ENCODE measurements at regions not wholly inside any gene's neighbourhood (a gene's known extent, or its start where the extent isn't known, plus 50 kb on each side); places are given as distances from the start of the nearest gene placed in this dataset.

DNA sequence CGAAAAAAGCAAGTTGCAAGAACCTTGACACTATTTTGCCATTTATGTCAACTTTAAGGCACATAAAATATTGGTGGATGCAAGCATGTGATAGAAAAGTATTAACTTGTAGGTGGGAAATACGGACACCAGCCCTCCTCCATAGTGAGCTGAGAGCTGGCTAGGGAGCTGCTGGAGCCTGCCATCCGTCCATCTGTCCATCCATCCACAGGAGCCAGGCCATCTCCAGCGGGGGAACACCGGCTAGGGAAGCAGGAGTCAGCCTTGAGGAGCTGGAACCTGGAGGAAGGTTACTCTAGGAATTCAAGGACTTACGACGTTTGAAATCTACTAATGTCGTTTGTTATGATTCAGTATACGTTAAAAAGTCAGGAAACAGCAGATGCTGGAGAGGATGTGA is 120.7 kb upstream of the C14orf180 start:
- ChIA-PET CTCF (no interaction called here), POLR2A (no interaction called here)
- peaks cover 0 to 17% (median 11%) of the 10 kb centered on the region in 7 donors for H3K4me1 Mint-ChIP-seq
- H3K27me3 ChIP-seq (ENCODE audit: control insufficient read depth in 2 of 2, insufficient read depth in 2 of 2, low read length in 2 of 2) = peaks cover 3 to 5% of the 10 kb centered on the region in 2 donors
- H3K27me3 Mint-ChIP-seq = peaks cover 28 to 73% (median 60%) of the 10 kb centered on the region in 5 donors
- H3K27ac ChIP-seq (ENCODE audit: low read depth, low read length) = no peak overlapping the region
- H3K4me3 ChIP-seq (ENCODE audit: low read length) = no peak overlapping the region
- peak overlapping the region in 1 of 10 donors; percentile 22 for H3K4me3 Mint-ChIP-seq
- H3K36me3 ChIP-seq (ENCODE audit: control insufficient read depth in 2 of 3, insufficient read depth in 3 of 3, low read length in 3 of 3) = no peaks in the 10 kb centered on the region
- intact Hi-C loops (cut with micrococcal nuclease) = no loop called here
- DNase-seq = peak in 1 of 9 donors; percentile 11
- peaks cover 0 to 7% (median 0%) of the 10 kb centered on the region in 5 donors for H3K36me3 Mint-ChIP-seq
- H3K27ac Mint-ChIP-seq = peak overlapping the region in 1 of 9 donors; percentile 42
- peaks cover 0 to 4% (median 0%) of the 10 kb centered on the region in 11 donors for H3K9me3 Mint-ChIP-seq
- no peaks in the 10 kb centered on the region for H3K9me3 ChIP-seq (ENCODE audit: control insufficient read depth in 2 of 3, low read length in 3 of 3)
- no peak for ATAC-seq
- peaks cover 0 to 3% of the 10 kb centered on the region in 2 donors for H3K4me1 ChIP-seq (ENCODE audit: control insufficient read depth in 2 of 2, insufficient read depth in 2 of 2, low read length in 2 of 2)

DNA sequence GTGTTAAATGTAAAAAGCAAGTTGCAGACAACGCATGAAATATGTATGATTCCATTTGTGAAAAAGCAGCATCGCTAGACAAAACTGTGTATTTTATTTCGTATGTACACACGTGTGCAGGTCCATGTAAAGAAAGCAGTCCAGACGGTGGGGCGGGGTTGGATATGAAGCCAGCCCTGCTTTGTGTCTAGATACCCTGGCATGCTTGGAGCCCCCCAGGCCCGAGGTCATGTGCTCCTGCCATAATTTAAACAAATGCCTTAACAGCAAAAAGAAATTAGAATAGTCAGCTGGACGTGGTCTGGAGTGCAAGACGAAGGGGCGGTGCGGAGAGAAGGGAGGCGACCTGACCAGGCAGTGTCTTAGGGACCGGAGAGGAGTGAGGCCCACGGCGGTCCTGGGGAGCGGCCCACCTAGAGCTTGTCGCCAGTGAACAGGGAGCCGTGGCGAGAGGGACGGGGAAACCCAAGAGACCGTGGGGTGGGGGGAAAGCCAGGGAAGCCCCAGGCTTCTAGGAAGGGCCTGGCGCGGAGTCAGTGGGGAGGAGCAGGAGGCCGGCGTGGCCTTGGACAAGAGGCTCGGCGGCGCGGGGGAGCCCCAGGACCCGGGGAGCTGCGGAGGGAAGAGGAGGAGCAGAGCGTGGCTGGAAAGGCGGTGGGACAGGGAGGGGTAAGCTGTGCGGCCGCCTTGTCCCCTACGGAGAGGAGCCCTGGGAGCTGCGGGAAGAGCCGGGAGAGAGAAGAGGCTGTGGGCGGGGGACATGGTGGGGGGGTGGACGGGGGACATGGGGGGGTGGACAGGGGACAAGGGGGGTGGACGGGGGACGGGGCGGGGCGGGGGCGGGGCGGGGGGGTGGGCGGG is 118.5 kb upstream of the C14orf180 start:
- H3K27ac Mint-ChIP-seq = peak overlapping the region in 2 of 9 donors; percentile 20 to 49
- intact Hi-C loops (cut with micrococcal nuclease) = no loop called here
- H3K4me3 Mint-ChIP-seq = peak overlapping the region in 8 of 10 donors; percentile 56 to 91 (median 68)
- H3K27me3 Mint-ChIP-seq = peaks cover 42 to 72% (median 53%) of the 10 kb centered on the region in 5 donors
- ChIA-PET POLR2A (no interaction called here), CTCF (no interaction called here)
- H3K4me1 Mint-ChIP-seq = peaks cover 0 to 17% (median 11%) of the 10 kb centered on the region in 7 donors
- H3K9me3 Mint-ChIP-seq = peaks cover 0 to 5% (median 0%) of the 10 kb centered on the region in 11 donors
- Histone ChIP-seq H3K36me3 (ENCODE audit: control insufficient read depth in 2 of 3, insufficient read depth in 3 of 3, low read length in 3 of 3) (no peaks in the 10 kb centered on the region), H3K27ac (ENCODE audit: low read depth, low read length) (no peak overlapping the region), H3K4me3 (ENCODE audit: low read length) (no peak overlapping the region), H3K27me3 (ENCODE audit: control insufficient read depth in 2 of 2, insufficient read depth in 2 of 2, low read length in 2 of 2) (peaks cover 3 to 5% of the 10 kb centered on the region in 2 donors), H3K4me1 (ENCODE audit: control insufficient read depth in 2 of 2, insufficient read depth in 2 of 2, low read length in 2 of 2) (peaks cover 0 to 3% of the 10 kb centered on the region in 2 donors), H3K9me3 (ENCODE audit: control insufficient read depth in 2 of 3, low read length in 3 of 3) (no peaks in the 10 kb centered on the region)
- DNase-seq (no peak), ATAC-seq (no peak)
- peaks cover 0 to 7% (median 0%) of the 10 kb centered on the region in 5 donors for H3K36me3 Mint-ChIP-seq

DNA sequence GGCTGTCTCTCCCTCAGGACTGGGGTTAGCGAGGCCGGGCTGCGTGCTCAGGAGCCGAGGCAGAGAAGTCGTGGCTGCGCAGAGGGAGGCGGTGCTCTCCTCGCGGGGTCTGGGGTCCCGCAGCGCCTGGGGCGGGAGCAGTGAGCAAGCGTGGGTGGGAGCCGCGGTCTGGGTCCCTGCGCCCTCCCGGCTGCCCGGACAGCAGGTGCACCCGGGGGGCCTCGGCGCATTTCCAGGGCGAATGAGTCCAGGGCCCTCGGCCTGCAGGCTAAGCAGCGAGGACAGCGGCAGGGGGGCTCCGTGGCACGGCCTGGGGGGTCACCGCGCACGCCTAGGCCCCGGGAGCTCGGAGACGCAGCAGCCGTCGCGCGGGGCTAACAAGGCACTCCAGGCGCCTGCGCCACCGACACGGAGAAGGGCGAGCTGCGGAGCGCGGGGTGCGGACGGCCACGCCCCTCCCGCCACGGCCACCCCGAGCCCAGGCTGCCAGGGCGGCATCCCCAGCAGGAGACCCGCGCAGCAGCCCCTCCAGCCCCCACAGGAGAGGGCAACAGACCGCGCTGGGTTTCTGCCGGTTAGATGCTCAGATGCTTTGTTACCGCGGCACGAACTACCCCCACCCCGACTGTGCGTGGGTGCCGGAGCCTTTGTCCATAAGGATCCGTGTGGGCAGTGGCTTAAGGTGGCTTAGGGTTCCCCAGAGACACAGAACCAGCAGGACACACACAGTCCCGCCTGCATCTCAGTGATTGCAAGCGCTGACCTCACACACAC is 117.7 kb upstream of the C14orf180 start:
- Mint-ChIP-seq H3K27me3 (peaks cover 42 to 66% (median 49%) of the 10 kb centered on the region in 5 donors), H3K4me1 (peaks cover 0 to 17% (median 11%) of the 10 kb centered on the region in 7 donors), H3K27ac (no peak overlapping the region), H3K36me3 (peaks cover 0 to 7% (median 0%) of the 10 kb centered on the region in 5 donors), H3K9me3 (peaks cover 0 to 5% (median 0%) of the 10 kb centered on the region in 11 donors), H3K4me3 (peak overlapping the region in 8 of 10 donors; percentile 38 to 91 (median 60))
- no peaks in the 10 kb centered on the region for H3K9me3 ChIP-seq (ENCODE audit: control insufficient read depth in 2 of 3, low read length in 3 of 3)
- POLR2A ChIA-PET = no interaction called here
- CTCF ChIA-PET = no interaction called here
- peaks cover 0 to 3% of the 10 kb centered on the region in 2 donors for H3K27me3 ChIP-seq (ENCODE audit: control insufficient read depth in 2 of 2, insufficient read depth in 2 of 2, low read length in 2 of 2)
- H3K27ac ChIP-seq (ENCODE audit: low read depth, low read length) = no peak overlapping the region
- H3K4me3 ChIP-seq (ENCODE audit: low read length) = no peak overlapping the region
- no peaks in the 10 kb centered on the region for H3K36me3 ChIP-seq (ENCODE audit: control insufficient read depth in 2 of 3, insufficient read depth in 3 of 3, low read length in 3 of 3)
- ATAC-seq (peak; percentile 10), DNase-seq (no peak)
- H3K4me1 ChIP-seq (ENCODE audit: control insufficient read depth in 2 of 2, insufficient read depth in 2 of 2, low read length in 2 of 2) = peaks cover 0 to 3% of the 10 kb centered on the region in 2 donors
- intact Hi-C loops (cut with micrococcal nuclease) = no loop called here

DNA sequence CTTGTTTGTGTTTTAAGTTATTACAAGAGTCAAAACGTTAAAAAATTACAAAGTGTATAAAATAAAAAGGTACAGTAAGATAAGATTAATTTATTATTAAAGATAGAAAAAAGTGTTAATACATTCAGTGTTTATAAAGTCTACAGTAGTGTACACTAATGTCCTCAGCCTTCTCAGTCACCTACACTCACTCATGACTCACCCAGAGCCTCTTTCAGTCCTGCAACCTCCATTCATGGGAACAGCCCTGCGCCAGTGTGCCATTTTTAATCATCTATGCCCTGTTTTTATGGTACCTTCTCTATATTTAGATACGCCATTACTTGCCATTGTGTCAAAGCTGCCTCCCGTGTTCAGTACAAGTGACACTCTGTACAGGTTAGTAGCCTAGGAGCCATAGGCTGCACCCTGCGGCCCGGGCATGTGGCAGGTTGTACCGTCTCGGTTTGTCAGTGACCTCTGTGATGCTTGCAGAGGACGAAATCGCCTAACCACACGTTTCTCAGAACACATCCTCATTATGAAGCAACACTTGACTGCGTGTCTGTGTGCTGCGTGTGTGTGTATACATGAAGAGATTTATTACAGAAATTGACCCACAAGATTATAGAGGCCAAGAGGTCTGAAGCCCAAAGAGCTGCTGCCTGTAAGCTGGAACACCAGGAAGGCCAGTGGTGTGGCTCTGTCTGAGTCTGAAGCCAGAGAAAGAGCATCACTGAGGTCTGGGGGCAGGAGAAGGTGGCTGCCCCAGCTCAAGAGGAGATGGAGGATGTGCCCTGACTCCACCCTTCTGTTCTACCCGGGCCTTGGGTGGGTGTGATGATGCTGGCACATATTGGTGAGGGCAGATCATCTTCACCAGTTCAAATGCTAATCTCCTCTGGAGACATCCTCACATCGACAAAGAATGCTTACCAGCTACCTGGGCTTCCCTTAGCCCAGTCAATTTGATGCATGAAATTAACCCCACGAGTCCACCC is 116.6 kb upstream of the C14orf180 start:
- intact Hi-C loops (cut with micrococcal nuclease) = no loop called here
- DNase-seq (no peak), ATAC-seq (no peak)
- Mint-ChIP-seq H3K27ac (peak overlapping the region in 1 of 9 donors; percentile 30), H3K4me1 (peaks cover 0 to 17% (median 11%) of the 10 kb centered on the region in 7 donors), H3K9me3 (peaks cover 0 to 5% (median 0%) of the 10 kb centered on the region in 11 donors), H3K4me3 (peak overlapping the region in 6 of 10 donors; percentile 4 to 42 (median 26)), H3K36me3 (peaks cover 0 to 7% (median 0%) of the 10 kb centered on the region in 5 donors), H3K27me3 (peaks cover 40 to 55% (median 48%) of the 10 kb centered on the region in 5 donors)
- Histone ChIP-seq H3K36me3 (ENCODE audit: control insufficient read depth in 2 of 3, insufficient read depth in 3 of 3, low read length in 3 of 3) (no peaks in the 10 kb centered on the region), H3K27ac (ENCODE audit: low read depth, low read length) (no peak overlapping the region), H3K4me3 (ENCODE audit: low read length) (no peak overlapping the region), H3K27me3 (ENCODE audit: control insufficient read depth in 2 of 2, insufficient read depth in 2 of 2, low read length in 2 of 2) (peaks cover 0 to 3% of the 10 kb centered on the region in 2 donors), H3K4me1 (ENCODE audit: control insufficient read depth in 2 of 2, insufficient read depth in 2 of 2, low read length in 2 of 2) (peaks cover 0 to 3% of the 10 kb centered on the region in 2 donors), H3K9me3 (ENCODE audit: control insufficient read depth in 2 of 3, low read length in 3 of 3) (no peaks in the 10 kb centered on the region)
- ChIA-PET POLR2A (no interaction called here), CTCF (no interaction called here)

DNA sequence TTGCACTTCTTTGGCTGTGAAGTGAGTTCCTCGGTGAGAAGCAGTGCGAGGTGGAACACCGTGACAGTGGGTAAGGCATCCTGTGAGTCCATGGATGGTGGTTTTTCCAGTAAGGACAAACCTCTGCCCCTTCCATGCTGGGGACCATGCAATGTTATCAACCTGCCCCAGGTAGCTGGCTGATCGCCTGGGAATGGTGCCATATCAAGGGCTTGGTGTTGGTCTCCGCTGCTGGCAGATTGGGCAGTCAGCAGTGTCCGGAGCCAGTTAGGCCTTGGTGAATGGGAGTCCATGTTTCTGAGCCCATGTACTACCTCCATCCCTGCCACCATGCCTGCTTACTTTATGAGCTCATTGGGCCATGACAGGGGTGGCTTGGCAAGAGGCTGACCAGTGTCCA is 114.7 kb upstream of the C14orf180 start:
- Histone ChIP-seq H3K4me1 (ENCODE audit: control insufficient read depth in 2 of 2, insufficient read depth in 2 of 2, low read length in 2 of 2) (peaks cover 0 to 3% of the 10 kb centered on the region in 2 donors), H3K4me3 (ENCODE audit: low read length) (no peak overlapping the region), H3K9me3 (ENCODE audit: control insufficient read depth in 2 of 3, low read length in 3 of 3) (no peaks in the 10 kb centered on the region), H3K27me3 (ENCODE audit: control insufficient read depth in 2 of 2, insufficient read depth in 2 of 2, low read length in 2 of 2) (peaks cover 0 to 3% of the 10 kb centered on the region in 2 donors), H3K27ac (ENCODE audit: low read depth, low read length) (no peak overlapping the region), H3K36me3 (ENCODE audit: control insufficient read depth in 2 of 3, insufficient read depth in 3 of 3, low read length in 3 of 3) (no peaks in the 10 kb centered on the region)
- no peak overlapping the region for H3K27ac Mint-ChIP-seq
- no peak for DNase-seq
- H3K27me3 Mint-ChIP-seq = peaks cover 27 to 44% (median 37%) of the 10 kb centered on the region in 5 donors
- peaks cover 0 to 5% (median 0%) of the 10 kb centered on the region in 11 donors for H3K9me3 Mint-ChIP-seq
- no peak overlapping the region for H3K4me3 Mint-ChIP-seq
- ChIA-PET CTCF (no interaction called here), POLR2A (no interaction called here)
- peaks cover 0 to 7% (median 0%) of the 10 kb centered on the region in 5 donors for H3K36me3 Mint-ChIP-seq
- no peak for ATAC-seq
- intact Hi-C loops (cut with micrococcal nuclease) = no loop called here
- H3K4me1 Mint-ChIP-seq = peaks cover 0 to 17% (median 11%) of the 10 kb centered on the region in 7 donors

All from naive thymus-derived CD4-positive, alpha-beta T cell (primary cell).